Upper lobe of right lung (tissue), 1 donor: ENCODE measurements at regions not wholly inside any gene's neighbourhood (a gene's known extent, or its start where the extent isn't known, plus 50 kb on each side); places are given as distances from the start of the nearest gene placed in this dataset.

ENCODE experiments used
- ATAC-seq: fragments of 200-7000 bp; cut with Tn5 transposase; one replicate; pipeline ENCODE4 v1.9.1; 2020; ENCODE audit warnings: mild to moderate bottlenecking, moderate library complexity
- DNase-seq: peaks from one replicate; pipeline ENCODE4 v3.0.0-alpha.2; 2020
- H3K27ac ChIP-seq: fragments of 200-600 bp; one replicate; pipeline ENCODE4 v1.8.0; 2022
- H3K27me3 ChIP-seq: fragments of 200-600 bp; one replicate; pipeline ENCODE4 v1.8.0; 2022; ENCODE audit warnings: mild to moderate bottlenecking
- H3K36me3 ChIP-seq: fragments of 200-600 bp; one replicate; pipeline ENCODE4 v1.8.0; 2022
- H3K4me1 ChIP-seq: fragments of 200-600 bp; one replicate; pipeline ENCODE4 v1.8.0; 2022
- H3K4me3 ChIP-seq: fragments of 200-600 bp; one replicate; pipeline ENCODE4 v1.8.0; 2022; ENCODE audit warnings: mild to moderate bottlenecking
- H3K9me3 ChIP-seq: fragments of 200-600 bp; one replicate; pipeline ENCODE4 v1.8.0; 2022
- intact Hi-C: fragments of 100-400 bp; cut with DNase I; formaldehyde crosslinking; loops from one replicate; pipeline ENCODE4 v1.11.0; 2022
- TF ChIP-seq, protein P1 (sequence below): fragments of 200-600 bp; IDR thresholded peaks from one replicate; pipeline ENCODE4 v1.8.0; 2022; ENCODE audit warnings: antibody characterized with exemption
- donor health status: DM: no; HTN: yes; CAD: no; lungs with severe emphysema.

DNA sequence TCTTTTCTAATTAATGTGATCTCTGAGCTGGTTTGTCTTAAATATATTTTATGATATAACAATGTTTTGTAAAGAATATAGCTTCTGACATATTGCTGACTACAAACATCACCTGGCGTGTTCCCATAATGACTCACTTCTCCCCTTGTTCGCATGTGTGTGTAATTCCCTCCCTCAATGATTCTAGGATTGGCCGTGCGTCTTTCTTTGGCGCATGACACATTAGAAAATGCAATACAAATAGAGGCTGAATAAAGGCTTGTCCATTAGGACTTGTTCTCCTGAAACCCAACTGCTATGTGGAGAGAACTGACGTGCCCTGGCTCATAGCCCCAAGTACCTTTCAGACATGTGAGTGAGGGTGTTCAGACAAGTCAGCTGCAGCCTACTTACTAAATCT, 159.7 kb upstream of the CDH20 start:
- Histone ChIP-seq H3K4me1 (no peaks in the 10 kb centered on the region), H3K27me3 (no peaks in the 10 kb centered on the region), H3K9me3 (no peaks in the 10 kb centered on the region), H3K36me3 (no peaks in the 10 kb centered on the region), H3K27ac (no peak overlapping the region), H3K4me3 (no peak overlapping the region)
- ATAC-seq (no peak), DNase-seq (no peak)
- intact Hi-C loops: no loop called here
- TF ChIP-seq, protein P1, sequence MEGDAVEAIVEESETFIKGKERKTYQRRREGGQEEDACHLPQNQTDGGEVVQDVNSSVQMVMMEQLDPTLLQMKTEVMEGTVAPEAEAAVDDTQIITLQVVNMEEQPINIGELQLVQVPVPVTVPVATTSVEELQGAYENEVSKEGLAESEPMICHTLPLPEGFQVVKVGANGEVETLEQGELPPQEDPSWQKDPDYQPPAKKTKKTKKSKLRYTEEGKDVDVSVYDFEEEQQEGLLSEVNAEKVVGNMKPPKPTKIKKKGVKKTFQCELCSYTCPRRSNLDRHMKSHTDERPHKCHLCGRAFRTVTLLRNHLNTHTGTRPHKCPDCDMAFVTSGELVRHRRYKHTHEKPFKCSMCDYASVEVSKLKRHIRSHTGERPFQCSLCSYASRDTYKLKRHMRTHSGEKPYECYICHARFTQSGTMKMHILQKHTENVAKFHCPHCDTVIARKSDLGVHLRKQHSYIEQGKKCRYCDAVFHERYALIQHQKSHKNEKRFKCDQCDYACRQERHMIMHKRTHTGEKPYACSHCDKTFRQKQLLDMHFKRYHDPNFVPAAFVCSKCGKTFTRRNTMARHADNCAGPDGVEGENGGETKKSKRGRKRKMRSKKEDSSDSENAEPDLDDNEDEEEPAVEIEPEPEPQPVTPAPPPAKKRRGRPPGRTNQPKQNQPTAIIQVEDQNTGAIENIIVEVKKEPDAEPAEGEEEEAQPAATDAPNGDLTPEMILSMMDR: no peak

DNA sequence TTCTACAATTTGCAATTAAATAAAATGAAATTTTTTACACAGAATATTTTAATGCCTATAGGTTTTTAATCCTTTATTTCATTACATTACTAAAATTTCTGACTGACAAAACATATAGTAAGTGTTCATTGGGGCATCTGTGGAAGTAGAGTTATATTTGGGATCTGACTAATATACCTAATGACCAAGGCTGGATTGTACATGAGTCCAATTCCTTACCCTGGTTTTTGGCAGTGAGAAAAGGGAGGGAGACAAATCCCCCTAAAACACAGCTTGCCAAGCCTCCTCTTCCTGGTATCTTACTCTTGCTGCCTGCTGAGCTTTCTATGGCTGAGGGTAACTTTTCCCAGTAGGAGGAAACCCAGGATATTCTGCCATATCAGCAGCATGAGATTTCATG, 149.4 kb upstream of the CDH20 start:
- Histone ChIP-seq H3K27me3 (no peaks in the 10 kb centered on the region), H3K9me3 (no peaks in the 10 kb centered on the region), H3K4me1 (no peaks in the 10 kb centered on the region), H3K27ac (no peak overlapping the region), H3K36me3 (no peaks in the 10 kb centered on the region), H3K4me3 (no peak overlapping the region)
- intact Hi-C loops: no loop called here
- DNase-seq (no peak), ATAC-seq (no peak)
- TF ChIP-seq, protein P1: no peak

DNA sequence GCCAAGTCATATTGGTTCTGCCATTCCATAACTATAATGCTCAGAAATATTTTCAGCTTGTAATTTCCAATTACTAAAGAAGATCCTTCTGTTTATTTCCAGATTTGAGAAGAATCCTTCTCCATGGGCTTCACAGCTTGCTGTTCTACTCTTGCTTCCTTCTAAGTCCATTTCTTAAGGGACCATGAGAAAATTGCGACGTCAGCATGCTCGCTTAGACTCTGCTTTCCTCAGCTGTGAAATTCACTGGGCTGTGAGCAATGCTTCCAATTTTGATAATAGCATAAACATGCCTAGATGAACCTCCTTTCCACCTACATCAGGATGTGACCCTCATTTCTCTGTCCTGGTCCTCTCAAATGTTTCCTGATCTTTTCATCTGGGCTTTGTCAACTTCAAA, 145.3 kb upstream of the CDH20 start:
- no peaks in the 10 kb centered on the region for H3K36me3 ChIP-seq
- ATAC-seq: no peak
- no peak overlapping the region for H3K4me3 ChIP-seq
- intact Hi-C loops: no loop called here
- no peaks in the 10 kb centered on the region for H3K27me3 ChIP-seq
- TF ChIP-seq, protein P1: no peak
- H3K27ac ChIP-seq: no peak overlapping the region
- H3K9me3 ChIP-seq: no peaks in the 10 kb centered on the region
- no peaks in the 10 kb centered on the region for H3K4me1 ChIP-seq
- no peak for DNase-seq

DNA sequence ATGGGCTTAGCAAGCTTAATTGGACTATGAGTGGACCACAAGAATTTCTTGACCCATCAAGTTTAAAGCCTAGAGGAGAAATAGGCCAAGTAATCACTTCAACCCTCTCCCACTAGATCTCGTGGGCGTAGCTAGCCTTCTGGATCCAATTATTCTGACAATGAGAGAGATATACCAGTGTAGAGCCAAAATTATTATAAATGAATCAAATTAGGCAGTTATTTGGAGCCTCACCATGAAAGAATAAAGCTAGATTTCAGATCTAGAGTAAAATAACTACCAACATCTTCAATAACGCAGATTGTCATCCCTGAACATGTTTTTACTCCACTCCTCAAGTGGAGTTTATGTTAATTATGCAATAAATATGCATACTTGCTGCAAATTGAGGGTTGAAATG, 143.9 kb upstream of the CDH20 start:
- Histone ChIP-seq H3K4me1 (no peaks in the 10 kb centered on the region), H3K4me3 (no peak overlapping the region), H3K27me3 (no peaks in the 10 kb centered on the region), H3K9me3 (no peaks in the 10 kb centered on the region), H3K27ac (no peak overlapping the region), H3K36me3 (no peaks in the 10 kb centered on the region)
- ATAC-seq (no peak), DNase-seq (no peak)
- TF ChIP-seq, protein P1: no peak
- intact Hi-C loops: no loop called here

DNA sequence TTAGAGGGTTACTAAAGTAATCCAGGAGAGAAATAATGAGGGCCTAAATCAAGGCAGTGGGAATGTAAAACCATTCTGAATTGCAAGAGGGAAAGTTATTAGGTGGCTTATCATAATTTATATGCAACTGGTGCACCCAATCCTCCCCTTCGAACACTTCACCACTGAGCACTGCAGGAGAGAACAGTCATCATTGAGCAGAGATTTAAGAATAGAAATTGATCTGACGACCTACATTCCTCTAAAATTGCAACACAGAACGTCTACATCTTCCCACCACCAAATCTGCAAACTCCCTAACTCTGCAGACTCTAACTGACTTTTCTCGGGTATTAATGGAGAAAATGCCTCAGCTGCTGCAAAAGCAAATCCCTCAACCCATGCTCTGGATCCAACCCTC, 138.5 kb upstream of the CDH20 start:
- Histone ChIP-seq H3K4me1 (no peaks in the 10 kb centered on the region), H3K36me3 (no peaks in the 10 kb centered on the region), H3K9me3 (no peaks in the 10 kb centered on the region), H3K27me3 (no peaks in the 10 kb centered on the region), H3K27ac (no peak overlapping the region), H3K4me3 (no peak overlapping the region)
- ATAC-seq (no peak), DNase-seq (no peak)
- TF ChIP-seq, protein P1: no peak
- intact Hi-C loops: no loop called here

DNA sequence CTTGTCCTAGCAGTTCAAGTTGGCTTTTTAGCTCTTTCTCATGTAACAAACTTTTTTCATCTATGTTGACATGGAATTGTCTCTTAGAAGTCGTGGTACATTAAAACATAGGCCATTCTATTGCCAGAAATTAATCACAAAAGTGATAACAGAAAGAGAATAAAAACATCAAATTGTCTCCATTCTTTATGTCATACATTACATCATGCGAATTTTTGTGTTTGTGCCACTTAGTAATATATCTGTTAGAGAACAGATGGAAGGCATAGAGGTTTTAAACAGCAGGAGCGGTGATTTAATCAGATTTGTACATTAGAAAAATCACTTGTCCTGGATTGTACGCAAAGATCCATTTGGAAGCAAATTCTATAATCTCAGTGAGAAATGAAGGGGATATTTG, 136.5 kb upstream of the CDH20 start:
- TF ChIP-seq, protein P1: no peak
- DNase-seq (no peak), ATAC-seq (no peak)
- no peaks in the 10 kb centered on the region for H3K9me3 ChIP-seq
- H3K36me3 ChIP-seq: no peaks in the 10 kb centered on the region
- no peaks in the 10 kb centered on the region for H3K4me1 ChIP-seq
- no peak overlapping the region for H3K27ac ChIP-seq
- H3K4me3 ChIP-seq: no peak overlapping the region
- intact Hi-C loops: no loop called here
- no peaks in the 10 kb centered on the region for H3K27me3 ChIP-seq
